B cell (primary cell): ENCODE measurements at regions not wholly inside any gene's neighbourhood (a gene's known extent, or its start where the extent isn't known, plus 50 kb on each side); places are given as distances from the start of the nearest gene placed in this dataset.

Source experiments
- ATAC-seq: fragments of 200-7000 bp; cut with Tn5 transposase; one replicate; pipeline ENCODE4 v1.10.0; 2021; ENCODE audit warnings: low read depth, mild to moderate bottlenecking, moderate number of reproducible peaks, moderate library complexity
- CTCF ChIA-PET: fragments of 350-600 bp; sonication (Branson Sonifier 250); formaldehyde crosslinking; loops from one replicate; lab custom pipeline; 2021; ENCODE audit warnings: antibody characterized with exemption, inconsistent platforms; lab: Charles Lee
- POLR2A ChIA-PET: fragments of 350-600 bp; sonication (Branson Sonifier 250); formaldehyde crosslinking; loops from one replicate; lab custom pipeline; 2021; ENCODE audit warnings: antibody characterized with exemption; lab: Charles Lee
- DNase-seq: peaks from one replicate; pipeline ENCODE4 v3.0.0; 2013
- H2AFZ ChIP-seq: 2 replicates; pipeline ENCODE4 v1.6.1; 2012; ENCODE audit warnings: mild to moderate bottlenecking, low read depth, low read length; ENCODE audit not compliant: insufficient read depth, poor library complexity, severe bottlenecking
- H3K27ac ChIP-seq, 2 donors: 1 replicate in 1 of 2; 2 replicates in 1 of 2; pipeline ENCODE4 v1.5.1; 2012 to 2013; ENCODE audit warnings: low read length in 2 of 2, mild to moderate bottlenecking in 2 of 2, moderate library complexity in 1 of 2
- H3K27me3 ChIP-seq, 4 experiments: fragments of 200-600 bp in 1 of 4; sonication (generic) in 1 of 4; replicated peaks in 1 of 4; 1 replicate in 2 of 4; 2 replicates in 2 of 4; pipeline versions ENCODE4 v1.6.1 to v1.7.0; 2013 to 2016; ENCODE audit warnings: low read length in 3 of 4, mild to moderate bottlenecking in 2 of 4, mixed read lengths in 1 of 4, moderate library complexity in 1 of 4; ENCODE audit not compliant: insufficient read depth in 4 of 4, control insufficient read depth in 3 of 4; ENCODE audit errors: control extremely low read depth in 1 of 4
- H3K36me3 ChIP-seq, 2 experiments: replicated peaks in 1 of 2; 1 replicate in 1 of 2; 2 replicates in 1 of 2; pipeline versions ENCODE4 v1.6.1 to v1.7.1; 2013; ENCODE audit warnings: low read length in 1 of 2; ENCODE audit not compliant: insufficient read depth in 2 of 2, control insufficient read depth in 1 of 2; ENCODE audit errors: control extremely low read depth in 1 of 2, extremely low read depth in 1 of 2
- H3K4me1 ChIP-seq, 2 donors: fragments of 200-600 bp in 1 of 2; sonication (generic) in 1 of 2; 1 replicate in 1 of 2; 2 replicates in 1 of 2; pipeline versions ENCODE4 v1.5.1 to v1.6.1; 2013 to 2017; ENCODE audit warnings: low read length in 2 of 2; ENCODE audit not compliant: control insufficient read depth in 2 of 2, insufficient read depth in 2 of 2
- H3K4me2 ChIP-seq: replicated peaks from 2 replicates; pipeline ENCODE3; 2012; ENCODE audit warnings: mild to moderate bottlenecking, low read depth, low read length; ENCODE audit not compliant: poor library complexity, severe bottlenecking
- H3K4me3 ChIP-seq, 5 experiments: fragments of 200-600 bp in 1 of 5; sonication (generic) in 1 of 5; 1 replicate in 3 of 5; 2 replicates in 2 of 5; pipeline versions ENCODE4 v1.5.1 to v1.7.0; 2011 to 2016; ENCODE audit warnings: low read length in 4 of 5, mild to moderate bottlenecking in 4 of 5, low read depth in 2 of 5, control low read depth in 1 of 5, moderate library complexity in 1 of 5; ENCODE audit not compliant: insufficient read depth in 1 of 5; ENCODE audit errors: control extremely low read depth in 1 of 5, extremely low read depth in 1 of 5
- H3K79me2 ChIP-seq: fragments of 200-600 bp; sonication (generic); one replicate; pipeline ENCODE4 v1.6.0; 2016; ENCODE audit warnings: low read length; ENCODE audit not compliant: control insufficient read depth, insufficient read depth
- H3K9ac ChIP-seq: fragments of 200-600 bp; sonication (generic); 2 replicates; pipeline ENCODE4 v1.6.1; 2017; ENCODE audit warnings: mild to moderate bottlenecking, low read length, moderate library complexity
- H3K9me3 ChIP-seq, 3 donors: one replicate each; pipeline versions ENCODE4 v1.6.1 to v1.7.1; 2013; ENCODE audit warnings: low read length in 2 of 3; ENCODE audit not compliant: control insufficient read depth in 2 of 3, insufficient read depth in 1 of 3; ENCODE audit errors: control extremely low read depth in 1 of 3
- H4K20me1 ChIP-seq: 2 replicates; pipeline ENCODE4 v1.6.0; 2012; ENCODE audit warnings: mild to moderate bottlenecking, low read length; ENCODE audit not compliant: insufficient read depth, control insufficient read depth, poor library complexity, severe bottlenecking
- H3K27ac Mint-ChIP-seq: one replicate; pipeline ENCODE4 v1.8.0; 2021; ENCODE audit warnings: mixed read lengths
- H3K27me3 Mint-ChIP-seq: one replicate; pipeline ENCODE4 v1.8.0; 2021; ENCODE audit warnings: mixed read lengths
- H3K4me1 Mint-ChIP-seq: one replicate; pipeline ENCODE4 v1.8.0; 2021; ENCODE audit warnings: mixed read lengths
- H3K4me3 Mint-ChIP-seq: one replicate; pipeline ENCODE4 v1.8.0; 2021; ENCODE audit warnings: mixed read lengths
- H3K9me3 Mint-ChIP-seq: one replicate; pipeline ENCODE4 v1.8.0; 2022; ENCODE audit warnings: mixed read lengths; ENCODE audit not compliant: insufficient read depth
- EZH2 ChIP-seq: IDR thresholded peaks from 2 replicates; pipeline ENCODE4 v1.6.1; 2012; ENCODE audit warnings: borderline replicate concordance, low read depth, mild to moderate bottlenecking, moderate library complexity, low read length; ENCODE audit not compliant: insufficient read depth, poor library complexity, severe bottlenecking
- WGBS: methylation state at CpG from one replicate; pipeline ENCODE4 v1.1.5; 2013; ENCODE audit warnings: missing lambda C conversion rate; ENCODE audit not compliant: insufficient coverage; 5-methylcytosine and 5-hydroxymethylcytosine counted together
- intact Hi-C: fragments of 100-400 bp; cut with micrococcal nuclease; formaldehyde crosslinking; loops from one replicate; pipeline ENCODE4 v1.10.0; 2022
- TF ChIP-seq, protein P1 (sequence below): fragments of 200-600 bp; IDR thresholded peaks from one replicate; pipeline ENCODE4 v1.8.0; 2022; ENCODE audit warnings: antibody characterized with exemption, mild to moderate bottlenecking

DNA sequence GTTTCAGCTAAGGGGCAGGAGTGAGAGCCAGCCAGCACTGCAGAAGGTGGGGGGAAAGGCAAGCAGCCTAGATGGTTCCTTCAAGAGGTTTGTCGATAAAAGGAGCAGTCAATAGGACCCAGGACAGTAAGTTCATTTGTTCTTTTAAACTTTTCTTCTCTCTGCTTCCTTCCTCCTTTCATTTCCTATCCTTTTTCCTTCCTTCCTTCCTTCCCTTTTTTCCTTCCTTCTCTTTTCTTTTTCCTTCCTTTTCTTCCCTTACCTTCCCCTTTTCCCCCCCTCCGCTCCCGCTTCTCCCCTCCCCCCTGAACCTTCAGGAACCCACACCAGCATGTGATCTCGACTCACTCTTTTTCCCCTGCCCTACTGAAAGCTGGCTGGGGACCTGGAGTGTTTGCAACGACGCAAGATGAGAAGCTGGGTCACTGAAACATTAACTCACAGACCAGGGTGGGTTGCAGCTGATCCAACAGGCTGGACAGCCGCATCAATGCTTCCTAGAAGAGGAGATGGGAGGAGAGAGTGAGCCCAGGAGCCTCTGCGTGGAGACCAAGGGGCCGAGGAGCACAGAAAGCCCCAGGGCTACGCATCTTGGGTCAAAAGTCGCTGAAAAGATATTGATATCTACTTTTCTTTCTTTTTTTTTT, 103.4 kb upstream of the SDK1 start:
- ChIA-PET CTCF (interaction anchor here (0.7 to 1.0 kb wide), 2 partner anchors 332 to 824 kb away, joined by 3 to 4 read pairs; no protein-coding TSS in a partner anchor), POLR2A (interaction anchor here (0.7 kb wide), 1 partner anchor 154 kb away, joined by 15 read pairs; the partner anchor contains the start of gene CARD11)
- ATAC-seq (no peak), DNase-seq (no peak)
- intact Hi-C loops = no loop called here
- Histone ChIP-seq H3K9ac (no peak overlapping the region), H3K27ac (no peak overlapping the region), H4K20me1 (no peaks in the 10 kb centered on the region), H3K4me1 (no peaks in the 10 kb centered on the region), H3K79me2 (no peaks in the 10 kb centered on the region), H2AFZ (no peak overlapping the region), H3K27me3 (peaks cover 0 to 3% (median 0%) of the 10 kb centered on the region in 4 experiments), H3K4me2 (no peak overlapping the region), H3K4me3 (no peak overlapping the region), H3K36me3 (no peaks in the 10 kb centered on the region), H3K9me3 (peaks cover 0 to 14% (median 3%) of the 10 kb centered on the region in 3 donors)
- TF ChIP-seq EZH2 = no peak
- TF ChIP-seq, protein P1, sequence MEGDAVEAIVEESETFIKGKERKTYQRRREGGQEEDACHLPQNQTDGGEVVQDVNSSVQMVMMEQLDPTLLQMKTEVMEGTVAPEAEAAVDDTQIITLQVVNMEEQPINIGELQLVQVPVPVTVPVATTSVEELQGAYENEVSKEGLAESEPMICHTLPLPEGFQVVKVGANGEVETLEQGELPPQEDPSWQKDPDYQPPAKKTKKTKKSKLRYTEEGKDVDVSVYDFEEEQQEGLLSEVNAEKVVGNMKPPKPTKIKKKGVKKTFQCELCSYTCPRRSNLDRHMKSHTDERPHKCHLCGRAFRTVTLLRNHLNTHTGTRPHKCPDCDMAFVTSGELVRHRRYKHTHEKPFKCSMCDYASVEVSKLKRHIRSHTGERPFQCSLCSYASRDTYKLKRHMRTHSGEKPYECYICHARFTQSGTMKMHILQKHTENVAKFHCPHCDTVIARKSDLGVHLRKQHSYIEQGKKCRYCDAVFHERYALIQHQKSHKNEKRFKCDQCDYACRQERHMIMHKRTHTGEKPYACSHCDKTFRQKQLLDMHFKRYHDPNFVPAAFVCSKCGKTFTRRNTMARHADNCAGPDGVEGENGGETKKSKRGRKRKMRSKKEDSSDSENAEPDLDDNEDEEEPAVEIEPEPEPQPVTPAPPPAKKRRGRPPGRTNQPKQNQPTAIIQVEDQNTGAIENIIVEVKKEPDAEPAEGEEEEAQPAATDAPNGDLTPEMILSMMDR = no peak
- Mint-ChIP-seq H3K4me1 (peaks cover 4% of the 10 kb centered on the region), H3K4me3 (no peak overlapping the region), H3K27me3 (peaks cover 5% of the 10 kb centered on the region), H3K27ac (no peak overlapping the region), H3K9me3 (no peaks in the 10 kb centered on the region)
- 71% methylated on average over 2 of the region's 11 CpGs for WGBS

DNA sequence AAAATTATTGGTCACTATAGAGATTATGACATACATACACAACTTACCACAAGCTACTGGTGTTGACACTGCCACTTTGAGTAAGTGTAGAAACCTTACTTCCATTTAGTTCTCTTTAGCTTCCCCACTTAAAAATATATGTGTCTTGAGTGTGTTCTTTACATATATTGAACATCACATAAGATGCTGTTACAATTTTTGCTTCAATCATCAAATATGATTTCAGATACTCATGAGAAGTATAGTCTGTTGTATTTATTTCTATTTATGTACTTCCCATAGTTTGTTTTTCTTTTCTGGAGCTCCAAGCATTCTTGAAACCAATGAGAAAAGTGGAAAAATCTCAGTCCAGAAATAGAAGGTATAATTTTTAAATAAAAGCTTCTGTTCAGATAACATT, 102.7 kb upstream of the SDK1 start:
- peaks cover 0 to 3% (median 0%) of the 10 kb centered on the region in 4 experiments for H3K27me3 ChIP-seq
- no peak overlapping the region for H2AFZ ChIP-seq
- intact Hi-C loops = no loop called here
- no peak for TF ChIP-seq EZH2
- TF ChIP-seq, protein P1 = no peak
- no peak overlapping the region for H3K4me3 ChIP-seq
- H3K27me3 Mint-ChIP-seq = peaks cover 5% of the 10 kb centered on the region
- H3K36me3 ChIP-seq = no peaks in the 10 kb centered on the region
- no peaks in the 10 kb centered on the region for H3K79me2 ChIP-seq
- H3K4me1 Mint-ChIP-seq = peaks cover 4% of the 10 kb centered on the region
- no peaks in the 10 kb centered on the region for H3K9me3 Mint-ChIP-seq
- H3K4me3 Mint-ChIP-seq = no peak overlapping the region
- H3K9me3 ChIP-seq = peaks cover 0 to 14% (median 3%) of the 10 kb centered on the region in 3 donors
- ChIA-PET POLR2A (interaction anchor here (0.7 kb wide), 1 partner anchor 154 kb away, joined by 15 read pairs; the partner anchor contains the start of gene CARD11), CTCF (interaction anchor here (0.7 to 1.0 kb wide), 3 partner anchors 58 to 823 kb away, joined by 3 to 4 read pairs (median 3); no protein-coding TSS in a partner anchor)
- DNase-seq (no peak), ATAC-seq (no peak)
- no peaks in the 10 kb centered on the region for H3K4me1 ChIP-seq
- no peak overlapping the region for H3K9ac ChIP-seq
- no peak overlapping the region for H3K27ac Mint-ChIP-seq
- no peak overlapping the region for H3K4me2 ChIP-seq
- no peaks in the 10 kb centered on the region for H4K20me1 ChIP-seq
- no peak overlapping the region for H3K27ac ChIP-seq
